HG02981 (cell line): ENCODE measurements at regions not wholly inside any gene's neighbourhood (a gene's known extent, or its start where the extent isn't known, plus 50 kb on each side); places are given as distances from the start of the nearest gene placed in this dataset.
"Not testable (repeated sequence)": the region's sequence is repeated elsewhere in the genome, so short reads cannot be mapped to it uniquely, and the experiment has no call there.

Experiments used
- ATAC-seq: cut with Tn5 transposase; IDR thresholded peaks from one replicate; pipeline ENCODE4 v1.9.1; 2021; ENCODE audit warnings: mild to moderate bottlenecking, moderate library complexity; ENCODE audit not compliant: unreplicated experiment

DNA sequence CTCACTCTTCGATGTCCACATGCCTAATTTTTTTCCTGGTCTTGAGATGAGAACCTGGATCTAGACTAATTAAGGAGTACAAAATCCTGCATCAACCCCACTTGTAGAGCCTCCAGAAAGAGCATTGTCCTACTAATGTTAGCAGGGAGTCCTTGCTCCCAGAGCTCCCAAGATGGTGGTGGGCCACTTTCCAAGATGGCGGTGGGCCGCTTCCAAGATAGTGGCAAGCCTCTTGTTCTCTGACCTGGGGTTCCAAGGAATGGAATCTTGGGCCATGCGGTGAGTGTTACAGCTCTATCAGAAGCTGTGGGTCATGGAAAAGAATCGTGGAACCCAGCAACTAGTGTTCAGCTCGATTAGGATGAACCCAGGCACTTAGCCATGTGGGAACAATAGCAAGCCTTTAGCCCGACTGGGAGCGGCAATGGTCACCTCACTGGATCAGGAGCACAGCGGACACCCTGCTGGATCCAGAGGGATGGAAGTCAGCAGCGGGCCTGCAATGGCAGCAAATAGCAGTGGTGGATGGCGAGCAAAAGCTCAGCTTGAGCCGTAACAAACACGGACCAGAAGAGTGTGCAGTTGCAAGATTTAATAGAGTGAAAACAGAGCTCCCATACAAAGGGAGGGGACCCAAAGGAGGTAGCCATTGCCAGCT lies 1997.5 kb upstream of the RAG2 start:
- ATAC-seq, result not testable (repeated sequence)

- no peak for ATAC-seq
Observed at GRCh38 chr11:38594895-38595294, 1996.9 kb upstream of the RAG2 start.

- ATAC-seq, result no peak
Observed at GRCh38 chr11:38593649-38594048, 1995.6 kb upstream of the RAG2 start.

DNA sequence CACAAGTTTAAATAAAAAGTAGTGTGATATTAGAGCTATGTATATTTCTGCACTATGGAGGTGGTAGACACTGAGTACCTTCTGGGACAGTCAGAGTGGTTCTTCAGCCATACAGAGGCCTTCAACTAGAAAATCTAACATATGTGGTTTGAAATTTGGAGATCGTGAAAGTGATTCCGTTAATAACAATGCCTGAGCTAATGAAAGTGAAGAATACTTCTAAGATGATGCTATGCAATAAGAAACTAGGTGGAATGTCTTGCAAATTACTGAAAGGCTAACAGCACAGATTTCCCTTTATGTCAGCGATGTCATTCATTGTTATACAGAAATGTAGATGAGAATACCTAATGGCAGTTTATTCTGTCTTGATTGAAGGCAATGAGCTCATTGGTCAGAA lies 1984.7 kb upstream of the RAG2 start:
- no peak for ATAC-seq

GRCh38 chr11:38582151-38582550 lies 1984.1 kb upstream of the RAG2 start:
- no peak for ATAC-seq

DNA sequence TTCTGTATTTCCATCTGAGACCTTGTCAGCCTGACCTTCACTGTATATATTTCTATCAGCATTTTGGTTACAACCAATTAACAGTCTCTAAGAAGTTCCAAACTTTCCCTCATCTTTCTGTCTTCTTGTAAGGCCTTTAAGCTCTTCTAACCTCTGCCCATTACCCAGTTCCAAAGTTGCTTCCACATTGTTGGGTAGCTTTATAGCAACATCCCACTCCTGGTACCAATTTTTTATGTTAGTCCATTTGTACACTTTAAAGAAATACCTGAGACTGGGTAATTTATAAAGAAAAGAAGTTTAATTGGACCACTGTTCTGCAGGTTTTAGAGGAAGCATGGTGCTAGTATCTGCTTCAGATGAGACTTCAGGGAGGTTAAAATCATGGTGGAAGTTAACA lies 1979.7 kb upstream of the RAG2 start:
- no peak for ATAC-seq

- no peak for ATAC-seq
Observed at GRCh38 chr11:38562562-38562961, 1964.5 kb upstream of the RAG2 start.

GRCh38 chr11:38553148-38553547 lies 1955.1 kb upstream of the RAG2 start:
- no peak for ATAC-seq

DNA sequence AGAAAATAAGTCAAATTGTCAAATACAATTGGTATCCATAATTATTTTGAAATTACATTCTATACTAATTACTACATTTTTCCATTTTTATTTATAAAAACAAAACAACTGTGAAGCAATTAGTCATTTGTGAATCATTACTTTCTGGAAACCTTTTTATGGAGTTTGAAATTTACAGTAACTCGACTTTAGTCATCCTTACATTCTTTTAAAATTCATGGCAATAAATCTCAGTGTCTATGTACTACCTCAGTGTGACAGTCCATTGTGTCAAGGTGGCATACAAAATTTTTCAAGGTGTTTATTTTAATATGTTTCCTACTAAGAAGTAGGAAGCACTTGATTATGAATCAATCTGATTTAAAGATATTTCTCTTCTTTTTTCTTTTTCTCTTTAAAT lies 1949.4 kb upstream of the RAG2 start:
- ATAC-seq, result no peak

- ATAC-seq, result no peak
Observed at GRCh38 chr11:38543986-38544385, 1946.0 kb upstream of the RAG2 start.

DNA sequence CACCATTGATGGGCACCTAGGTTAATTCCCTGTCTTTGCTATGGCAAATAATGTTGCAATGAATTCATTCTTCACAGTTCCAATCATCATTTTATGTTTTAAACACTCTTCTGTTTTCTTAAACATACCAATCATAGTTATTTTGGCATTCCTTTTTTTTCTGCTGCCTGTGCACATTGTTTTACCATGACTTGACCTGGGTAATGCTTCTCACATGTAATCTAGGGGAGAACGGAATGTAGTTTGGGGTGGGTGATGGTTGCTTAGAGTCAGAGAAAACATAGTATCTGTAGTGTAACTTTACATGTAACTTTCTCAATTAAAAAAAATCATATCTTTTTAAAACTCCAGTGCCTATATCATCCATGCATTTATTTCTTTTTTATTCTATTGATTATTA lies 1945.3 kb upstream of the RAG2 start:
- ATAC-seq, result no peak

- no peak for ATAC-seq
Observed at GRCh38 chr11:38538866-38539680, 1941.0 kb upstream of the RAG2 start.

- no peak for ATAC-seq
Observed at GRCh38 chr11:38530226-38530625, 1932.2 kb upstream of the RAG2 start.

GRCh38 chr11:38524945-38525344 lies 1926.9 kb upstream of the RAG2 start:
- ATAC-seq, result no peak

DNA sequence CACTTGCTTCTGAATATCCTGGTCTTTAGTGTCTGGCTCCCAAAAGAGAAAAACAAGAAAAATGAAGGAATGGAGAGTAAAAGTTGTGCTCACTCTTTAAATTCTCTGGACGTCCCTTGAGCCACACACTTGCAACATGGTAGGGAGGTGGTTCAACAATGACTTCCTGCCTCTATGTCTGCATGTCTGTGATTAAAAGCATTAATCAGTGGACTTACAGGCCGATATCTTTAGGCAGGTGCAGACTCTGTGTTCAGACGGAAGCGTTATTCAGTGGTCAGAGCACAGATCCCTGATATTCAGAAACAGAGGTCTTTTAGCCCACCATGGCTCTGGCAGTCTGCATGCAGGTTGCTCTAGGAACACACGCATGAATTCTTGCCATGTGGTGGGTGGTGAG lies 1920.0 kb upstream of the RAG2 start:
- ATAC-seq, result no peak

DNA sequence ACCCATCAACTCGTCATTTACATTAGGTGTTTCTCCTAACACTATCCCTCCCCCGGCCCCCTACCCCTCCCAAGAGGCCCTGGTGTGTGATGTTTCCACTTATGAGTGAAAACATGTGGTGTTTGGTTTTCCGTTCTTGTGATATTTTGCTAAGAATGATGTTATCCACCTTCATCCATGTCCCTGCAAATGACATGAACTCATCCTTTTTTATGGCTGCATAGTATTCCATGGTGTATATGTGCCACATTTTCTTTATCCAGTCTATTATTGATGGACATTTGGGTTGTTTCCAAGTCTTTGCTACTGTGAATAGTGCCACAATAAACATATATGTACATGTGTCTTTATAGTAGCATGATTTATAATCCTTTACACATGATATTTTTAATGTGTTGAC lies 1914.8 kb upstream of the RAG2 start:
- not testable (repeated sequence) for ATAC-seq

DNA sequence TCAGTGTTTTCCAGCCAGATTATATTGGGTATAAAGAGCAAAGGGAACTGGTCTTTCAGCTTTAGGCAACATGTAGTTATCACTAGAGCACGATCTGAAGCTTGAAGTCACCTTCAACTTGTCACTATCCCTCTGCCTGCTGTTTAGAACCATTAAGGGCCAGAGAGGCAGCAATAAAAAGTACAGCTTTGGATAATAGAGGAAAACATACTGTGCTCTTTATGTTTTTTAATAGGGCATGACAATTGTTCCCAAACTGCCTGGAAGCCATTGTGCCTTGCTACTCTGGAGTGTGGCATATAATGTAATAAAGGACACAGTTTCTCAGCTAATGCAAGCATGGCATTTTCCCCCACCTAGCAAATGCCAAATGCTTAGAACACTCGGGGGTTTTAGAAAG lies 1912.0 kb upstream of the RAG2 start:
- no peak for ATAC-seq

DNA sequence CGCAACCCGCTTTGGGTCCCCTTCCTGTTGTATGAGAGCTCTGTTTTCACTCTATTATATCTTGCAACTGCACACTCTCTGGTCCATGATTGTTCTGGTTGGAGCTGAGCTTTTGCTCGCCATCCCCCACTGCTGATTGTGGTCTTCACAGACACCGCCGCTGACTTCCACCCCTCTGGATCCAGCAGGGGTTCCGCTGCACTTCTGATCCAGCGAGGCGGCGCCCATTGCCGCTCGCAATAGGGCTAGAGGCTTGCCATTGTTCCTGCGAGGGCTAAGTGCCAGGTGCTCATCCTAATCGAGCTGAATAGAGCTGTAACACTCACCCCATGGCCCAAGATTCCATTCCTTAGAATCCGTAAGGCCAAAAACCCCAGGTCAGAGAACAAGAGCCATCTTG lies 1905.8 kb upstream of the RAG2 start:
- ATAC-seq, result no peak

GRCh38 chr11:38498721-38499120 lies 1900.7 kb upstream of the RAG2 start:
- ATAC-seq, result no peak

DNA sequence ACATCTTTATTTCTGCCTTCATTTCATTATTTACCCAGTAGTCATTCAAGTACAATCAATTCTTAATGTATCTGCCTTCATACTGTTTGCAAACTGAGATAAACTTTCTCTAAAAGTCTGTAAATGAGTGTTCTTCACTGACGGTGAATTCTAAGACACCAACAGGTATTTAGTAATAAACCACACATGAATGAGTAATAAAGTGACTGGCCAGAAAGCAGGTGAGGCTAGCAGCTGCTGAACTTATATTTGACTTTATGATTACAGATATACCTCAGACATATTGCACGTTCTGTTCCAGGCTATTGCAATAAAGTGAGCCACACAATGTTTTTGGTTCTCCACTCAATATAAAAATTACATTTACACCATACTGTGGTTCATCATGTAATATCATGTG lies 1894.0 kb upstream of the RAG2 start:
- ATAC-seq, result no peak

DNA sequence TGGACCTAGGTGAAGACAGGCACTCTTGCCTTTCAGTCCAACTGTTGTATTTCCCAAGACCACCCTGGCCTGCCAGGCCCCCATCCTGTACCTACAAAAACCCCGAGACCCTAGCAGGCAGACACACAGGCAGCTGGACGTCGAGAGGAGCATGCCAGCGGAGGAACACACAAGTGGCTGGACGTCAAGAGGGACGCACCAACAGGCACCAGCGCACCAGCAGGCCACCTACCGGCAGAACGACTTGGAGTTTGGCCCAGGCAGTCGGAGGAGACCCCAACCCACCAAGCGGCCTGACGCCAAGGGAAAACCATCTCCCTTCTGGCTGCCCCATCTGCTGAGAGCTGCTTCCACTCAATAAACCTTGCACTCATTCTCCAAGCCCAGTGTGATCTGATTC lies 1883.4 kb upstream of the RAG2 start:
- ATAC-seq, result no peak

- ATAC-seq, result no peak
Observed at GRCh38 chr11:38476808-38477575, 1879.0 kb upstream of the RAG2 start.
